ENCODE measurements at regions not wholly inside any gene's neighbourhood (a gene's known extent, or its start where the extent isn't known, plus 50 kb on each side); places are given as distances from the start of the nearest gene placed in this dataset.
A peak's percentile ranks its signal among the peaks of the same experiment; 100 is the strongest.

GRCh38 chr4:176383273-176384077, 63.7 kb downstream of the SPCS3 start:
- Mint-ChIP-seq H3K4me1 (ENCODE audit: low read depth) (peaks cover 7% of the 10 kb centered on the region), H3K27me3 (ENCODE audit: low read depth) (no peaks in the 10 kb centered on the region), H3K36me3 (ENCODE audit: low read depth) (no peaks in the 10 kb centered on the region), H3K27ac (ENCODE audit: unreplicated experiment) (no peak overlapping the region), H3K9me3 (ENCODE audit: low read depth) (no peaks in the 10 kb centered on the region), H3K4me3 (ENCODE audit: unreplicated experiment) (no peak overlapping the region)
- TF ChIP-seq CTCF (IDR thresholded peaks at IDR 0.05), result no peak
- no peak for DNase-seq (ENCODE audit: low spot score)

DNA sequence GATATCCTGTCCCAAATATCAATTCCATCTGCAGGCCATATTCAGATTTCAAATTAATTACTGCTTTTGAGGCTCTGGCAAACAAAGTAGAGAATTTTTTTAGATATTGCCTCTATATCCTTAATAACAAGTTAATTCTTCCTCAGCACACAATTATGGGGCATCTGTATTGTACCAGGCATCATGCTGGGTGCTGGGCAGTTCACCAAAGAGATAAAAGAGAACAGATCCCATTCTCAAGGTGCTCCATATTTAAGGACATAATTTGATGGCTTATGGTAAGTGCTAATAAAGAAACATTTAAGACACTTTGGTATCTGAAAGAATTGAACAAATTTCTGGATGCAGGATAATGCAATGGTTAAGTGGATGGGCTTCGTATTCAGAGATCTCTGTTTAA, 65.8 kb downstream of the SPCS3 start:
- TF ChIP-seq CTCF (IDR thresholded peaks at IDR 0.05), result no peak
- peaks cover 7% of the 10 kb centered on the region for H3K4me1 Mint-ChIP-seq (ENCODE audit: low read depth)

GRCh38 chr4:176387571-176387970, 67.8 kb downstream of the SPCS3 start:
- peaks cover 1% of the 10 kb centered on the region for H3K36me3 Mint-ChIP-seq (ENCODE audit: low read depth)
- no peak overlapping the region for H3K27ac Mint-ChIP-seq (ENCODE audit: unreplicated experiment)
- TF ChIP-seq CTCF (IDR thresholded peaks at IDR 0.05), result no peak
- peaks cover 7% of the 10 kb centered on the region for H3K4me1 Mint-ChIP-seq (ENCODE audit: low read depth)
- no peaks in the 10 kb centered on the region for H3K9me3 Mint-ChIP-seq (ENCODE audit: low read depth)
- H3K27me3 Mint-ChIP-seq (ENCODE audit: low read depth), result peaks cover 10% of the 10 kb centered on the region
- H3K4me3 Mint-ChIP-seq (ENCODE audit: unreplicated experiment), result no peak overlapping the region
- DNase-seq (ENCODE audit: low spot score), result no peak

More for the DNA sequence above, 65.8 kb downstream of the SPCS3 start:
- H3K27ac Mint-ChIP-seq (ENCODE audit: unreplicated experiment), result no peak overlapping the region
- no peak overlapping the region for H3K4me3 Mint-ChIP-seq (ENCODE audit: unreplicated experiment)
- DNase-seq (ENCODE audit: low spot score), result no peak
- no peaks in the 10 kb centered on the region for H3K27me3 Mint-ChIP-seq (ENCODE audit: low read depth)
- no peaks in the 10 kb centered on the region for H3K9me3 Mint-ChIP-seq (ENCODE audit: low read depth)
- H3K36me3 Mint-ChIP-seq (ENCODE audit: low read depth), result no peaks in the 10 kb centered on the region

GRCh38 chr4:176393306-176394013, 73.7 kb downstream of the SPCS3 start:
- H3K27ac Mint-ChIP-seq (ENCODE audit: unreplicated experiment), result no peak overlapping the region
- no peak for TF ChIP-seq CTCF (IDR thresholded peaks at IDR 0.05)
- H3K4me3 Mint-ChIP-seq (ENCODE audit: unreplicated experiment), result no peak overlapping the region
- no peak for DNase-seq (ENCODE audit: low spot score)
- peaks cover 14% of the 10 kb centered on the region for H3K27me3 Mint-ChIP-seq (ENCODE audit: low read depth)
- peaks cover 3% of the 10 kb centered on the region for H3K9me3 Mint-ChIP-seq (ENCODE audit: low read depth)
- peaks cover 4% of the 10 kb centered on the region for H3K36me3 Mint-ChIP-seq (ENCODE audit: low read depth)
- H3K4me1 Mint-ChIP-seq (ENCODE audit: low read depth), result peaks cover 7% of the 10 kb centered on the region

- H3K27me3 Mint-ChIP-seq (ENCODE audit: low read depth), result no peaks in the 10 kb centered on the region
- H3K36me3 Mint-ChIP-seq (ENCODE audit: low read depth), result peaks cover under 1% of the 10 kb centered on the region
- DNase-seq (ENCODE audit: low spot score), result no peak
- no peak overlapping the region for H3K4me3 Mint-ChIP-seq (ENCODE audit: unreplicated experiment)
- H3K27ac Mint-ChIP-seq (ENCODE audit: unreplicated experiment), result peak overlapping the region; percentile 35
- H3K9me3 Mint-ChIP-seq (ENCODE audit: low read depth), result peaks cover 14% of the 10 kb centered on the region
- TF ChIP-seq CTCF (IDR thresholded peaks at IDR 0.05), result no peak
- H3K4me1 Mint-ChIP-seq (ENCODE audit: low read depth), result peaks cover 20% of the 10 kb centered on the region
Measured at GRCh38 chr4:176400816-176401461, 81.2 kb downstream of the SPCS3 start.
